ENCODE measurements at regions not wholly inside any gene's neighbourhood (a gene's known extent, or its start where the extent isn't known, plus 50 kb on each side); places are given as distances from the start of the nearest gene placed in this dataset.

GRCh38 chr3:195012100-195012499, 258.9 kb downstream of the XXYLT1 start:
- no peak for DNase-seq (ENCODE audit: low spot score)
- no peak for TF ChIP-seq CTCF (IDR thresholded peaks at IDR 0.05; ENCODE audit: extremely low read depth, missing control alignments)

DNA sequence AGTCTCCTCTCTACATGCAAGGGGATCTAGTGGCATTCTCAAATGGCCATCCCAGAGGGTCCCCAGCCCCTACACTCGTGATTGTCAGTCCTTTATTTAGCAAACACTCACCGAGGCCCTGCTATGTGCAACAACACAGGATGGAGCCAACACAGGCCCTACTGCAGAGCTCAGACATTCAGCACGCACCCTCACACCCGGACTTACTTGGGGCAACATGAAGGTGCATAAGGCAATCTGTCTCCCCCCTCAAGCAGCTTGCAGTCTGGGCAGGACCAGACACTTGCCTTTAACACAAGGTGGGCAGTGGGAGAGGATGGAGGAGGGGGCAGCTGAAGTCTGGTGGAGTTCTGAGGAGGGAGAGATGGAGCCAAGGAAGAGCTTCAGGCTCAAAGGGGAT, 258.4 kb downstream of the XXYLT1 start:
- DNase-seq (ENCODE audit: low spot score) = no peak
- no peak for TF ChIP-seq CTCF (IDR thresholded peaks at IDR 0.05; ENCODE audit: extremely low read depth, missing control alignments)

GRCh38 chr3:195013411-195014361, 257.3 kb downstream of the XXYLT1 start:
- DNase-seq (ENCODE audit: low spot score) = no peak
- no peak for TF ChIP-seq CTCF (IDR thresholded peaks at IDR 0.05; ENCODE audit: extremely low read depth, missing control alignments)

DNA sequence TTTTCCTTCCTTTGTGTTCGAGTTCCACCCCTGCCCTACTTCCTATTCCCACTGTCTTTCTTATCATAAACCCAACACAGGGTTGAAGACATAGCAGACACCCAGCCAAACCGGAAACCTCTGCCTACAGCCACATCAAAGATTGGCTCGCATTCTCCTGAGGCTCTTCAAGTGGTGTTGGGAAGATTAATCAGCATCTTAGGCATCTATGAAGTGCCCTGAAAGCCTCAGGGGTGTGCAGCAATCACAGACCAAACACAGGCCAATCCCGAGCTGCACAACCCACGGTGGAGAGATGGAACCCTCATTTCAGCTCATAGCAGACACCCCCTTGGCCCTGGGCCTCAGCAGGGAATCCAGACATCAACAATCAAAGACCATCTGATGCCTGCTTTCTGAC, 255.9 kb downstream of the XXYLT1 start:
- TF ChIP-seq CTCF (IDR thresholded peaks at IDR 0.05; ENCODE audit: extremely low read depth, missing control alignments) = no peak
- no peak for DNase-seq (ENCODE audit: low spot score)

- no peak for DNase-seq (ENCODE audit: low spot score)
- TF ChIP-seq CTCF (IDR thresholded peaks at IDR 0.05; ENCODE audit: extremely low read depth, missing control alignments) = no peak
These were observed 253.8 kb downstream of the XXYLT1 start for GRCh38 chr3:195017151-195017550.

All from GM20000 (cell line).